ENCODE measurements at regions not wholly inside any gene's neighbourhood (a gene's known extent, or its start where the extent isn't known, plus 50 kb on each side); places are given as distances from the start of the nearest gene placed in this dataset.

DNA sequence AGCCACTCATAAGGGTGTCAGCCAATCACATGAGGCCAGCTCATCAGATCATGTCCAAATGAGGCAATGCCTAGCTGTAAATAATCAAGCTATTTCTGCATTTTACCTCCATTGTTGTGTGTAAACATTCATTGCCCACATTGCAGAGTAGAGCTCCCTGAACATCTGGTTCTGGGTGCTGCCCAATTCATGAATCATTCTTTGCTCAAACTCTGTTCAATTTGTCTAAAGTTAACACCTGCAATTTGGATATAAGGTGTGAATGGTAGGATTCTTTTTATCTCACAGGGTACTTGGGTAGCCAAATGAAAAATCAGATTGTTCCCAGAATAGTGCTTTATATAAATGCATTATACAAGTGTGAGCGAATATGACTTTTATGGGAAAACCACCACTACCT, 345.5 kb upstream of the NT5C1B start:
- Histone ChIP-seq H3K4me3 (ENCODE audit: insufficient read depth, low read depth, low read length) (no peak overlapping the region), H3K4me1 (ENCODE audit: control insufficient read depth, insufficient read depth, low read length) (peaks cover 3% of the 10 kb centered on the region; the same call in 1 of the 2 replicates)

More for the DNA sequence above, 345.5 kb upstream of the NT5C1B start:
- H3K27ac ChIP-seq (ENCODE audit: insufficient read depth, low read length), result no peak overlapping the region
- H2BK120ac ChIP-seq (ENCODE audit: low read depth, low read length), result no peak overlapping the region
- no peak overlapping the region for H3K4ac ChIP-seq (ENCODE audit: low read depth, low read length)
- dilution Hi-C loops (cut with HindIII; ENCODE audit: low sequenced_read_pairs, unreplicated experiment) (no loop called here), intact Hi-C loops (cut with micrococcal nuclease) (no loop called here), in situ Hi-C loops (cut with MboI; ENCODE audit: low sequenced_read_pairs) (no loop called here)
- peaks cover 4% of the 10 kb centered on the region; the same call in 1 of the 2 replicates for H3K9me1 ChIP-seq (ENCODE audit: insufficient read depth, low read length)
- TF ChIP-seq POLR2A (IDR thresholded peaks at IDR 0.05; ENCODE audit: low read depth, low read length), result no peak
- TF ChIP-seq NFE2L2 (IDR thresholded peaks at IDR 0.05; ENCODE audit: low read depth, low read length), result no peak
- no peak for TF ChIP-seq RCOR1 (IDR thresholded peaks at IDR 0.05; ENCODE audit: insufficient replicate concordance, low read length)
- TF ChIP-seq MXI1 (IDR thresholded peaks at IDR 0.05; ENCODE audit: borderline replicate concordance, low read depth, low read length), result no peak
- no peak for TF ChIP-seq CHD1 (IDR thresholded peaks at IDR 0.05; ENCODE audit: low read depth, low read length)
- TF ChIP-seq SMC3 (IDR thresholded peaks at IDR 0.05; ENCODE audit: low read depth, low read length), result no peak
- TF ChIP-seq, protein P1, sequence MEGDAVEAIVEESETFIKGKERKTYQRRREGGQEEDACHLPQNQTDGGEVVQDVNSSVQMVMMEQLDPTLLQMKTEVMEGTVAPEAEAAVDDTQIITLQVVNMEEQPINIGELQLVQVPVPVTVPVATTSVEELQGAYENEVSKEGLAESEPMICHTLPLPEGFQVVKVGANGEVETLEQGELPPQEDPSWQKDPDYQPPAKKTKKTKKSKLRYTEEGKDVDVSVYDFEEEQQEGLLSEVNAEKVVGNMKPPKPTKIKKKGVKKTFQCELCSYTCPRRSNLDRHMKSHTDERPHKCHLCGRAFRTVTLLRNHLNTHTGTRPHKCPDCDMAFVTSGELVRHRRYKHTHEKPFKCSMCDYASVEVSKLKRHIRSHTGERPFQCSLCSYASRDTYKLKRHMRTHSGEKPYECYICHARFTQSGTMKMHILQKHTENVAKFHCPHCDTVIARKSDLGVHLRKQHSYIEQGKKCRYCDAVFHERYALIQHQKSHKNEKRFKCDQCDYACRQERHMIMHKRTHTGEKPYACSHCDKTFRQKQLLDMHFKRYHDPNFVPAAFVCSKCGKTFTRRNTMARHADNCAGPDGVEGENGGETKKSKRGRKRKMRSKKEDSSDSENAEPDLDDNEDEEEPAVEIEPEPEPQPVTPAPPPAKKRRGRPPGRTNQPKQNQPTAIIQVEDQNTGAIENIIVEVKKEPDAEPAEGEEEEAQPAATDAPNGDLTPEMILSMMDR (conservative IDR thresholded peaks at IDR 0.05; ENCODE audit: low read depth, low read length), result no peak
- ATAC-seq (ENCODE audit: low read depth) (no peak), DNase-seq (peak; percentile 17)
- no peak overlapping the region for H2AFZ ChIP-seq (replicated peaks; ENCODE audit: low read length, poor library complexity)
- WGBS, 2 experiments (ENCODE audit: extremely low coverage in 2 of 2, insufficient read length in 1 of 2), result no CpG with 5 or more reads among the region's 1 CpG
- no peak overlapping the region for H2BK20ac ChIP-seq (ENCODE audit: low read depth, low read length)
- H3K4me2 ChIP-seq (ENCODE audit: low read depth, low read length), result no peak overlapping the region
- no peak overlapping the region for H2AK5ac ChIP-seq (ENCODE audit: low read depth, low read length)
- H3K14ac ChIP-seq (replicated peaks; ENCODE audit: low read depth, low read length), result no peak overlapping the region
- no peak overlapping the region for H2BK5ac ChIP-seq (ENCODE audit: low read depth, low read length, poor library complexity, severe bottlenecking)
- H4K91ac ChIP-seq (ENCODE audit: insufficient read depth, low read depth, low read length), result no peak overlapping the region
- BruUV-seq (replicated peaks), result no TSS peak
- no peaks in the 10 kb centered on the region for H3K9me3 ChIP-seq (ENCODE audit: control insufficient read depth, insufficient read depth, low read length)
- POLR2A ChIA-PET (ENCODE audit: unreplicated experiment), result no interaction called here
- H3K36me3 ChIP-seq (ENCODE audit: control insufficient read depth, insufficient read depth, low read length), result no peaks in the 10 kb centered on the region
- H4K20me1 ChIP-seq (ENCODE audit: insufficient read depth, low read length), result no peaks in the 10 kb centered on the region
- H3K56ac ChIP-seq (ENCODE audit: extremely low read depth, insufficient read depth, low read length), result no peak overlapping the region
- H3K79me1 ChIP-seq (ENCODE audit: low read depth in 1 of 2, low read length in 2 of 2), result no peaks in the 10 kb centered on the region
- H2AK9ac ChIP-seq (replicated peaks; ENCODE audit: low read depth, low read length, poor library complexity), result no peak overlapping the region
- no peak overlapping the region for H3K9ac ChIP-seq (ENCODE audit: low read depth, low read length)
- H3K27me3 ChIP-seq (ENCODE audit: control insufficient read depth, insufficient read depth, low read length), result no peaks in the 10 kb centered on the region
- CTCF ChIA-PET, result no interaction called here
- no peak overlapping the region for H4K5ac ChIP-seq (ENCODE audit: low read depth, low read length)
- H3K18ac ChIP-seq (ENCODE audit: low read depth, low read length), result no peak overlapping the region
- no peak overlapping the region for H4K8ac ChIP-seq (ENCODE audit: low read depth in 2 of 2, low read length in 2 of 2)
- no peak overlapping the region for H3K23ac ChIP-seq (ENCODE audit: low read depth, low read length)
- H2BK15ac ChIP-seq (ENCODE audit: low read depth, low read length), result no peak overlapping the region

Data from IMR-90 (cell line).